ENCODE measurements at regions not wholly inside any gene's neighbourhood (a gene's known extent, or its start where the extent isn't known, plus 50 kb on each side); places are given as distances from the start of the nearest gene placed in this dataset.

DNA sequence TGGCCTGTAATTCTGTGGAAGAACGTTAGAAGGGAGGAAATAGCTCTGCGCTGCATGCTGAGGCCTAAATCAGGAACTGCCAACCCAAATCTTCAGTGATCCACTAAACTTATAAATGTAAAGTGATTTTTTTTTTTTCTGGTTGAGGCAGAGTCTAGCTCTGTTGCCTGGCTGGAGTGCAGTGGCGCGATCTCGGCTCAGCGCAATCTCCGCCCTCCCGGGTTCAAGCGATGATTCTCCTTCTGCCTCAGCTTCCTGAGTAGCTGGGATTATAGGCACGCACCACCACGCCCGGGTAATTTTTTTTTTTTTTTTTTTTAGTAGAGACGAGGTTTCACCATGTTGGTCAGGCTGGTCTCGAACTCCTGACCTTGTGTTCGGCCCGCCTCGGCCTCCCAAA is 717.4 kb upstream of the FAM174A start:
- Histone ChIP-seq H3K27me3 (ENCODE audit: control insufficient read depth, insufficient read depth, low read length, poor library complexity, severe bottlenecking) (no peaks in the 10 kb centered on the region), H3K27ac (ENCODE audit: low read depth, low read length) (no peak overlapping the region), H3K9me3 (ENCODE audit: control insufficient read depth, low read length) (no peaks in the 10 kb centered on the region), H3K4me3 (ENCODE audit: low read length) (no peak overlapping the region), H3K4me1 (ENCODE audit: control insufficient read depth, insufficient read depth, low read length) (no peaks in the 10 kb centered on the region), H3K36me3 (ENCODE audit: control insufficient read depth, insufficient read depth, low read length) (no peaks in the 10 kb centered on the region), H3K9ac (ENCODE audit: extremely low read depth, low read length, poor library complexity, severe bottlenecking) (no peak overlapping the region)
- H3K4me3 Mint-ChIP-seq, result no peak overlapping the region
- H3K9me3 Mint-ChIP-seq, result no peaks in the 10 kb centered on the region
- no peak for DNase-seq
- no peaks in the 10 kb centered on the region for H3K4me1 Mint-ChIP-seq
- no peaks in the 10 kb centered on the region for H3K36me3 Mint-ChIP-seq (ENCODE audit: low read depth)
- H3K27me3 Mint-ChIP-seq (ENCODE audit: insufficient read depth), result no peaks in the 10 kb centered on the region
- WGBS, 2 experiments (ENCODE audit: insufficient coverage in 1 of 2, insufficient read length in 1 of 2), result 88 to 92% methylated on average over 8 to 17 of the region's 17 CpGs
- H3K27ac Mint-ChIP-seq, result no peak overlapping the region
- TF ChIP-seq, protein P1, sequence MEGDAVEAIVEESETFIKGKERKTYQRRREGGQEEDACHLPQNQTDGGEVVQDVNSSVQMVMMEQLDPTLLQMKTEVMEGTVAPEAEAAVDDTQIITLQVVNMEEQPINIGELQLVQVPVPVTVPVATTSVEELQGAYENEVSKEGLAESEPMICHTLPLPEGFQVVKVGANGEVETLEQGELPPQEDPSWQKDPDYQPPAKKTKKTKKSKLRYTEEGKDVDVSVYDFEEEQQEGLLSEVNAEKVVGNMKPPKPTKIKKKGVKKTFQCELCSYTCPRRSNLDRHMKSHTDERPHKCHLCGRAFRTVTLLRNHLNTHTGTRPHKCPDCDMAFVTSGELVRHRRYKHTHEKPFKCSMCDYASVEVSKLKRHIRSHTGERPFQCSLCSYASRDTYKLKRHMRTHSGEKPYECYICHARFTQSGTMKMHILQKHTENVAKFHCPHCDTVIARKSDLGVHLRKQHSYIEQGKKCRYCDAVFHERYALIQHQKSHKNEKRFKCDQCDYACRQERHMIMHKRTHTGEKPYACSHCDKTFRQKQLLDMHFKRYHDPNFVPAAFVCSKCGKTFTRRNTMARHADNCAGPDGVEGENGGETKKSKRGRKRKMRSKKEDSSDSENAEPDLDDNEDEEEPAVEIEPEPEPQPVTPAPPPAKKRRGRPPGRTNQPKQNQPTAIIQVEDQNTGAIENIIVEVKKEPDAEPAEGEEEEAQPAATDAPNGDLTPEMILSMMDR (conservative IDR thresholded peaks at IDR 0.05), result no peak

DNA sequence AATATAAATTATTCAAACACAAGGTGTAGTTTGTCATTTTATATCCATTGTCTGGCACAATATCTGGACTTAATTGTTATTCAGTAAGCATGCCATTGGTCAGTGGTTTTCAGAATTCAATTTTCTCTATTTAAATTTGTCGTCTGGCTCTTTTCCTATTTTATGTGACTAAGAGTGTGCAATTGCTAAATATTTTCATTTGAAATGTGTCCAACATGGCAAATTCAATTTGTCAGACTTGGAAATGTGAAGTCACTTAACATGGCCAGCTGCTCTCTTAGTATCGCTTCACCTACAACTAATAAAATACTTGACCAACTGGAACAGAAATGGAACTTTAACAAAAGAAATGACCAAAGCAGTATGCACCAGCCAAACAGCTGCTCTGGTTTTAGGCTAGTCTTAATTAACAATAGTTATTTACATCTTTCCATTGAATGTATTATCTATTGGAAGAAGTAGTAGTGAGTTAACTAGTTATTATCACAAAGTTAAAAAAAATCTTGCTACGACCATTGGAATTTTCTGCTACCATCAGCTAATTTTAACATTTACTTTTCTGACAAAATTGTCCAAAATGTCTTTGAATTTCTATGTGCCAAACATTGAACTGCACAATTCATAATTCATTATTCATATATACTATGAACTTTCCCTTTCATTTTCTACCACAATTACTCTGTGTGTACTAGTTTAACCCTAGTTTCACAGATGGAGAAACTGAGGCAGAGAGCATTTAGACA is 720.7 kb upstream of the FAM174A start:
- H3K27ac ChIP-seq (ENCODE audit: low read depth, low read length), result no peak overlapping the region
- TF ChIP-seq, protein P1 (conservative IDR thresholded peaks at IDR 0.05), result no peak
- Mint-ChIP-seq H3K4me3 (no peak overlapping the region), H3K9me3 (no peaks in the 10 kb centered on the region), H3K36me3 (ENCODE audit: low read depth) (no peaks in the 10 kb centered on the region), H3K27me3 (ENCODE audit: insufficient read depth) (no peaks in the 10 kb centered on the region), H3K27ac (no peak overlapping the region), H3K4me1 (no peaks in the 10 kb centered on the region)
- WGBS, 2 experiments (ENCODE audit: insufficient coverage in 1 of 2, insufficient read length in 1 of 2), result 31 to 63% methylated on average over 2 to 3 of the region's 3 CpGs
- H3K27me3 ChIP-seq (ENCODE audit: control insufficient read depth, insufficient read depth, low read length, poor library complexity, severe bottlenecking), result no peaks in the 10 kb centered on the region
- no peak for DNase-seq
- no peaks in the 10 kb centered on the region for H3K9me3 ChIP-seq (ENCODE audit: control insufficient read depth, low read length)
- no peak overlapping the region for H3K9ac ChIP-seq (ENCODE audit: extremely low read depth, low read length, poor library complexity, severe bottlenecking)
- H3K36me3 ChIP-seq (ENCODE audit: control insufficient read depth, insufficient read depth, low read length), result no peaks in the 10 kb centered on the region
- H3K4me3 ChIP-seq (ENCODE audit: low read length), result no peak overlapping the region
- no peaks in the 10 kb centered on the region for H3K4me1 ChIP-seq (ENCODE audit: control insufficient read depth, insufficient read depth, low read length)

DNA sequence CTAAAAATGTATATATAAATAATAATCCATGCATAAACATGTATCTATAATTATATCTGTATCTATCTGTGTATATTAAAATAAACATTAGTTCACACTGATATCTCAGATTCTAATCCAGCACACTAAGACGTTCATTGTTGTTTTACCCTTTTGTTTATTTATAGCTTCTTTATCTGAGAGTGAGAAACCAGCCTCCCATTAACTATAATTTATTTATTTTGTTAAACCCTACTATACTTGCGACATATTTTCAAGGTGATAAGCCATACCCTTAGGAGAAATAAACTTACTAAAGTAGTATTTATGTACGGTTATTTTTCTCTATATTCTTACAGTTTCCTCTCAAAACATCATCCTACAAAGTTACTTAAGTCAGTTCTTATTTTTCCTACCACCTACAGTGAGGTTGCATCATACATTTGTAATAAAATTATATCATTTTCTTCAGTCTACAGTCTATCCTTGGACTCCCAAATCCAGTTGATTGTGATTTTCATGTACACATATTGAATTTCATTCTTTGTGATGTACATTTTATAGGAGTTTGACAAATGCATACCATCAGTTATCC is 726.4 kb upstream of the FAM174A start:
- no peaks in the 10 kb centered on the region for H3K9me3 Mint-ChIP-seq
- no peak overlapping the region for H3K4me3 Mint-ChIP-seq
- Histone ChIP-seq H3K9ac (ENCODE audit: extremely low read depth, low read length, poor library complexity, severe bottlenecking) (no peak overlapping the region), H3K27ac (ENCODE audit: low read depth, low read length) (no peak overlapping the region), H3K36me3 (ENCODE audit: control insufficient read depth, insufficient read depth, low read length) (no peaks in the 10 kb centered on the region), H3K4me1 (ENCODE audit: control insufficient read depth, insufficient read depth, low read length) (no peaks in the 10 kb centered on the region), H3K4me3 (ENCODE audit: low read length) (no peak overlapping the region), H3K27me3 (ENCODE audit: control insufficient read depth, insufficient read depth, low read length, poor library complexity, severe bottlenecking) (no peaks in the 10 kb centered on the region), H3K9me3 (ENCODE audit: control insufficient read depth, low read length) (no peaks in the 10 kb centered on the region)
- DNase-seq, result no peak
- H3K27ac Mint-ChIP-seq, result no peak overlapping the region
- no peaks in the 10 kb centered on the region for H3K27me3 Mint-ChIP-seq (ENCODE audit: insufficient read depth)
- TF ChIP-seq, protein P1 (conservative IDR thresholded peaks at IDR 0.05), result no peak
- no peaks in the 10 kb centered on the region for H3K4me1 Mint-ChIP-seq
- 87% methylated on average over 3 of the region's 3 CpGs; no CpG with 5 or more reads in 1 of the 2 experiments for WGBS, 2 experiments (ENCODE audit: insufficient coverage in 1 of 2, insufficient read length in 1 of 2)
- no peaks in the 10 kb centered on the region for H3K36me3 Mint-ChIP-seq (ENCODE audit: low read depth)

Measured in endodermal cell (in vitro differentiated cells).